ENCODE measurements at regions not wholly inside any gene's neighbourhood (a gene's known extent, or its start where the extent isn't known, plus 50 kb on each side); places are given as distances from the start of the nearest gene placed in this dataset.

DNA sequence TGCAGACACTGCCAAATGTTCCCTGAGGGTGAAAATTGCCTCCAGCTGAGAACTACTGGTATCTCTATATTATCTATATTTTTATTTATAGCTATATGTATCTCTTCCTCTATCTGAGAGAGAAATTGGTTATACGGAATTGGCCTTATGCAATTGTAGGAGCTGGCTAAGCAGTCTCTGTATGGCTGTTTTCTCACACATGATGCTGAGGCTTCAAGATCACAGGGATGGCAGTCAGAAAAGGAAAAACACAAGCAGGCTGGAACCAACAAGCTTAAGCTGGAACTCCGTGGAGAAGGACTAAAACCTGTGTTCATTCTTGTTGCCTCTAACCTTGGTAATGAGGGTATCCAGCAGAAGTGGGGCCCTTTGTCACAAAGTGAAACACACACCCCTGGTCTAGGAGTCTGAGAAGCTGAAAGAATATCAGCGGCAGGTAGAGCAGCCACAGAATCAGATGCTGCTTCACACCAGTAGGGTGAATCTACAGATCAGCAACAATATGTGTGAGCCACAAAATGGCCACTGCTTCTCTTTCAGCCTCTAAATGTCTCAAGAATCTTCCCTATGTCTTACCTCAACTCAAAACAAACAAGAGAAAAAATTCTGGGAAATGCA lies 166.5 kb upstream of the PPP1R2C start:
- ChIA-PET CTCF (no interaction called here), POLR2A (no interaction called here)
- DNase-seq (ENCODE audit: low read depth, low spot score): no peak
- Histone ChIP-seq H3K9me3 (ENCODE audit: control insufficient read depth, insufficient read depth, low read length) (no peaks in the 10 kb centered on the region), H3K4me3 (ENCODE audit: low read depth, low read length) (no peak overlapping the region), H3K27ac (ENCODE audit: low read depth, low read length) (no peak overlapping the region), H3K27me3 (ENCODE audit: control insufficient read depth, insufficient read depth, low read length) (no peaks in the 10 kb centered on the region)
- TF ChIP-seq, protein P1, sequence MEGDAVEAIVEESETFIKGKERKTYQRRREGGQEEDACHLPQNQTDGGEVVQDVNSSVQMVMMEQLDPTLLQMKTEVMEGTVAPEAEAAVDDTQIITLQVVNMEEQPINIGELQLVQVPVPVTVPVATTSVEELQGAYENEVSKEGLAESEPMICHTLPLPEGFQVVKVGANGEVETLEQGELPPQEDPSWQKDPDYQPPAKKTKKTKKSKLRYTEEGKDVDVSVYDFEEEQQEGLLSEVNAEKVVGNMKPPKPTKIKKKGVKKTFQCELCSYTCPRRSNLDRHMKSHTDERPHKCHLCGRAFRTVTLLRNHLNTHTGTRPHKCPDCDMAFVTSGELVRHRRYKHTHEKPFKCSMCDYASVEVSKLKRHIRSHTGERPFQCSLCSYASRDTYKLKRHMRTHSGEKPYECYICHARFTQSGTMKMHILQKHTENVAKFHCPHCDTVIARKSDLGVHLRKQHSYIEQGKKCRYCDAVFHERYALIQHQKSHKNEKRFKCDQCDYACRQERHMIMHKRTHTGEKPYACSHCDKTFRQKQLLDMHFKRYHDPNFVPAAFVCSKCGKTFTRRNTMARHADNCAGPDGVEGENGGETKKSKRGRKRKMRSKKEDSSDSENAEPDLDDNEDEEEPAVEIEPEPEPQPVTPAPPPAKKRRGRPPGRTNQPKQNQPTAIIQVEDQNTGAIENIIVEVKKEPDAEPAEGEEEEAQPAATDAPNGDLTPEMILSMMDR (IDR thresholded peaks at IDR 0.05; ENCODE audit: low read depth, low read length): no peak

DNA sequence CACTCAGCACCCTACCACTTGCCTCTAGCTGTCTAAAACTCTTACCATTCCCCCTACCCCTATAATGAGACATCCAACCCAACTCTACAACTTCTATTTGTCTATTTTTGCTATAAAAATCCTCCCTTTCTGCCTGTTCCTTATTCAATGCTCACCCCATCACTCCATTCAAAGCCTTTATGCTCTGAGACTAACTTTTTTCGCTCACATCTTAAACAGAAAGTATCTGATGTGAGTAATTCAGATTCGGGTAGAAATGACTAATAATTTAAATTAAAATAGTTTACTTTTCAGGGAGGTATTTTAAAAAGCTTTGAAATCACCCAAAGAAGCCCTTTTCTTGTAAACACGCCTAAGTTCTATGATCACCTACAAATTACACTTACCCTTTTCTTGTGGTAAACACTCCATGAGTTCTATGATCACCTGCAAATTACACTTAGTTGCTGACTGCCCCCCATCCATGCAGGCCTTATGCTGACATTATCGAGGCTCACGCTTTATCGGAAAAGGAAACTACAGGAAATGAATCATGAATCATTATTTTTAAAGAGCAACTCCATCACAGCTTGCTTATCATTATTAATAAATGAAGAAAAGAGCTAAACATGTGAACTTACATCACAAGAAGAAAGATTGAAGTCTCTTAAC lies 168.7 kb upstream of the PPP1R2C start:
- TF ChIP-seq, protein P1 (IDR thresholded peaks at IDR 0.05; ENCODE audit: low read depth, low read length): no peak
- no peaks in the 10 kb centered on the region for H3K27me3 ChIP-seq (ENCODE audit: control insufficient read depth, insufficient read depth, low read length)
- DNase-seq (ENCODE audit: low read depth, low spot score): no peak
- ChIA-PET POLR2A (no interaction called here), CTCF (no interaction called here)
- H3K9me3 ChIP-seq (ENCODE audit: control insufficient read depth, insufficient read depth, low read length): no peaks in the 10 kb centered on the region
- no peak overlapping the region for H3K4me3 ChIP-seq (ENCODE audit: low read depth, low read length)
- H3K27ac ChIP-seq (ENCODE audit: low read depth, low read length): no peak overlapping the region

DNA sequence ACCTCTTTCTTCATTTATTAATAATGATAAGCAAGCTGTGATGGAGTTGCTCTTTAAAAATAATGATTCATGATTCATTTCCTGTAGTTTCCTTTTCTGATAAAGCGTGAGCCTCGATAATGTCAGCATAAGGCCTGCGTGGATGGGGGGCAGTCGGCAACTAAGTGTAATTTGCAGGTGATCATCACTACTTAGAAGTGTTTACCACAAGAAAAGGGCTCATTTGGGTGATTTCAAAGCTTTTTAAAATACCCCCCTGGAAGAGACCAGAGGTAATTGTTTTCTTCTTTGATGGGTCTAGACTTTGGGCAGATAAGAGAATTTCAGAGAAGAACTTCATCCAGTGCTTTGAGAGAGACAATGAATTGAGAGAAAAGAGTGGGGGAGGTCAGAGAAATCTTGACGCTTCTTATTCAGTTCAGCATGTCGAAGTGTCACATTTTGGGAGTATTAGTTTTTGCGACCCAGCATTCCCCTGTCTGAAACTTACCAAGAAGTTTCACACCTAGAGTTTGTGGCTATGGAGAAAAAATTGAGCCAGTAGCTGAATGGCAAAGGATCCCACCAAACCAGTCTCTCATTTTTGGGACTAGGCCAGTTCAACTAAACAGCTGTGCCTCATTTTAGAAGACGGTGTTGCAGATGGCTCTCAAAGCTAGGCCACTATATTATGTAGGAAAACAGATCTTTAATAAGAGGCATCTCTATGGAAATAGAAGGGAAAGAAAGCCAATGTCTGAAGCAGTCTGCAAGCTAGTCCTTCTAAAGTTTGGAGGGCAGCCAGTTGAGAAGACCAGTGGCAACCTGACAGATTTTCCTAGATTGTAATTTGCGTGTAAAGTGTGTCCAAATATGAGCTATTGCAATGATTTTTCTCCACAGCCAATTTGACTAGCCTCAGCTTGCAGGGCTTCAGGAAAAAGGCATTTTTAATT lies 171.0 kb upstream of the PPP1R2C start:
- H3K4me3 ChIP-seq (ENCODE audit: low read depth, low read length): no peak overlapping the region
- TF ChIP-seq, protein P1 (IDR thresholded peaks at IDR 0.05; ENCODE audit: low read depth, low read length): no peak
- H3K27me3 ChIP-seq (ENCODE audit: control insufficient read depth, insufficient read depth, low read length): no peaks in the 10 kb centered on the region
- DNase-seq (ENCODE audit: low read depth, low spot score): no peak
- H3K9me3 ChIP-seq (ENCODE audit: control insufficient read depth, insufficient read depth, low read length): no peaks in the 10 kb centered on the region
- no peak overlapping the region for H3K27ac ChIP-seq (ENCODE audit: low read depth, low read length)
- POLR2A ChIA-PET: no interaction called here
- CTCF ChIA-PET: no interaction called here

DNA sequence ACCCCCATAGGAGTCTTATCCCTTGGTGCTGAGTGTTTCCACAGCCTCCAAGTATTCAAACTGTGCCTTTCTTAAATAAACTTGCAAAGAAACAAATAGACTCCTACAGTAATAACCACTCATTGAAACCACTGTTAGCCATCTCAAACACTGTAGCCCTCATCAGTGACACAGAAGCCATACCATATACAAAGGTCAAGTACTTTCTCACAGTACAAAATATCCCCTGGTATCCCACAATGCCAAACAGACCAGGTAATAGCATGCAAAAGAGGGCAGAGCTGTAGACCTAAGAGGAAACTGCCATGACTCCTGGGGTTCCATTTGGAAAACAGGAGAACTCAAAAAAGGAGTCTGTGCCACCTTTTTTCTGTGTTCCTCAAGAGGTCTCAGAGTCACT lies 173.8 kb upstream of the PPP1R2C start:
- TF ChIP-seq, protein P1 (IDR thresholded peaks at IDR 0.05; ENCODE audit: low read depth, low read length): no peak
- no peaks in the 10 kb centered on the region for H3K9me3 ChIP-seq (ENCODE audit: control insufficient read depth, insufficient read depth, low read length)
- no peak overlapping the region for H3K27ac ChIP-seq (ENCODE audit: low read depth, low read length)
- CTCF ChIA-PET: no interaction called here
- H3K27me3 ChIP-seq (ENCODE audit: control insufficient read depth, insufficient read depth, low read length): no peaks in the 10 kb centered on the region
- no peak for DNase-seq (ENCODE audit: low read depth, low spot score)
- POLR2A ChIA-PET: no interaction called here
- no peak overlapping the region for H3K4me3 ChIP-seq (ENCODE audit: low read depth, low read length)

DNA sequence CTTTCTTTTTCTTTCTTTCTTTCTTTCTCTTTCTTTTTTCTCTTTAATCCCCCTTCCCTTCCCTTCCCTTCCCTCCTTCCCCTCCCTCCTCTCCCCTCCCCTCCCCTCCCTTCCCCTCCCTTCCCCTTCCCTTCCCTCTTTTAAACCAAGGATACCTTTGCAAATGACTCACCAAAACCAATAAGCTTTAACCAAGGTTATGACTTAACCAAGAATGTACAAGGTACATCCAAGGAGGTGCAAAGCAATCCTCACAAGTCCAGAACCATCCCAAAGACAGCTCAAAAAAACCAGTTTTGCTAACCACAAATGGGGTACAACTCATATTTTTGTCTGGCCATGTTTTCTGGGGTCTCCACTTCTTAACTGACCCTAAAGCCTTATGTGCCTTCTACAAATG lies 174.7 kb upstream of the PPP1R2C start:
- TF ChIP-seq, protein P1 (IDR thresholded peaks at IDR 0.05; ENCODE audit: low read depth, low read length): no peak
- H3K27ac ChIP-seq (ENCODE audit: low read depth, low read length): no peak overlapping the region

More for the DNA sequence above, 174.7 kb upstream of the PPP1R2C start:
- Histone ChIP-seq H3K9me3 (ENCODE audit: control insufficient read depth, insufficient read depth, low read length) (no peaks in the 10 kb centered on the region), H3K27me3 (ENCODE audit: control insufficient read depth, insufficient read depth, low read length) (no peaks in the 10 kb centered on the region), H3K4me3 (ENCODE audit: low read depth, low read length) (no peak overlapping the region)
- no peak for DNase-seq (ENCODE audit: low read depth, low spot score)
- ChIA-PET POLR2A (no interaction called here), CTCF (no interaction called here)
